PC-3 (cell line): ENCODE measurements at regions not wholly inside any gene's neighbourhood (a gene's known extent, or its start where the extent isn't known, plus 50 kb on each side); places are given as distances from the start of the nearest gene placed in this dataset.

Experiments used
- EZH2 ChIP-seq: fragments of 300-600 bp; sonication (generic); IDR thresholded peaks from one replicate; pipeline ENCODE4 v1.6.1; 2017; ENCODE audit warnings: antibody characterized with exemption, mild to moderate bottlenecking, low read length; ENCODE audit not compliant: unreplicated experiment
- TF ChIP-seq, protein P1 (sequence below): fragments of 300-600 bp; sonication (generic); conservative IDR thresholded peaks from 2 replicates; pipeline ENCODE4 v1.5.1; 2017; ENCODE audit warnings: antibody characterized with exemption, low read depth, mild to moderate bottlenecking, low read length

DNA sequence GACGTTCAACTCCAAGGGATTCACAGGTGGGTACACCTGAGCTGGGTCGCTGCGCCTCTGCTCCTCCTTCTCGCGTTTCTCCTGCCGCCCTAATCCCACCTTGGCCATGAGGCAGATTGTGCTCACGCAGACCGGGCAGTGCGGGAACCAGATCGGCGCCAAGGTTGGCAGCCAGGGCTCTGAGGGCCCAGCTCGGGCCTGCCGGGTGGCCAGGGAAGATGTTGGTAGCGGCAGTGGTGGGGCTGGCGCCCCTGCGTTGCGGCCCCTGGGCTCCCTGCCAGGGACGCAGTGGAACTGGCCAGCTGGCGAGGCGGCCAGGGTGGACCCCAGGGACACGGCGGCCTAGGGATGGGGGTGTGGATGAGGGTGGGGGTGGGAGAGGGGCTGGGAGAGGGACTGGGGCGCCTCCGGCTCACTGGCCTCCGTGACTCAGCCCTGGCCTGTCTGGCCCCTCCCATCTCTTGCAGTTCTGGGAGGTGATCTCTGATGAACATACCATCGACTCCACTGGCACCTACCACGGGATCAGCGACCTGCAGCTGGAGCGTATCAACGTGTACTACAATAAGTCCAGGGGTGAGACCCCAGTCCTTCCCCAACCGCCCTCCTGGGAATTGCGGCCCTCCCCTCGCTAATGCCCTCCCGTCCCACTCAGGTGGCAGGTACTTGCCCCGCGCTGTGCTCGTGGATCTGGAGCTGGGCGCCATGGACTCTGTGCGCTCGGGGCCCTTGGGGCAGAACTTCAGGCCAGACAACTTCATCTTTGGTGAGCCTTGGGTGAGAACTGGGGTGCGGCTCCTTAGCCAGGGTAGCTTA is 114.9 kb upstream of the ALG10B start:
- TF ChIP-seq, protein P1, sequence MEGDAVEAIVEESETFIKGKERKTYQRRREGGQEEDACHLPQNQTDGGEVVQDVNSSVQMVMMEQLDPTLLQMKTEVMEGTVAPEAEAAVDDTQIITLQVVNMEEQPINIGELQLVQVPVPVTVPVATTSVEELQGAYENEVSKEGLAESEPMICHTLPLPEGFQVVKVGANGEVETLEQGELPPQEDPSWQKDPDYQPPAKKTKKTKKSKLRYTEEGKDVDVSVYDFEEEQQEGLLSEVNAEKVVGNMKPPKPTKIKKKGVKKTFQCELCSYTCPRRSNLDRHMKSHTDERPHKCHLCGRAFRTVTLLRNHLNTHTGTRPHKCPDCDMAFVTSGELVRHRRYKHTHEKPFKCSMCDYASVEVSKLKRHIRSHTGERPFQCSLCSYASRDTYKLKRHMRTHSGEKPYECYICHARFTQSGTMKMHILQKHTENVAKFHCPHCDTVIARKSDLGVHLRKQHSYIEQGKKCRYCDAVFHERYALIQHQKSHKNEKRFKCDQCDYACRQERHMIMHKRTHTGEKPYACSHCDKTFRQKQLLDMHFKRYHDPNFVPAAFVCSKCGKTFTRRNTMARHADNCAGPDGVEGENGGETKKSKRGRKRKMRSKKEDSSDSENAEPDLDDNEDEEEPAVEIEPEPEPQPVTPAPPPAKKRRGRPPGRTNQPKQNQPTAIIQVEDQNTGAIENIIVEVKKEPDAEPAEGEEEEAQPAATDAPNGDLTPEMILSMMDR = no peak
- no peak for TF ChIP-seq EZH2
